Nephron (organoid): ENCODE measurements at regions not wholly inside any gene's neighbourhood (a gene's known extent, or its start where the extent isn't known, plus 50 kb on each side); places are given as distances from the start of the nearest gene placed in this dataset.

Experiments
- H3K27ac Mint-ChIP-seq, 3 experiments: 2 replicates each; pipeline ENCODE4 v1.8.0; 2020; ENCODE audit warnings: mixed read lengths in 3 of 3, mild to moderate bottlenecking in 2 of 3, moderate library complexity in 1 of 3
- H3K27me3 Mint-ChIP-seq: 2 replicates; pipeline ENCODE4 v1.8.0; 2021; ENCODE audit warnings: low read depth, mild to moderate bottlenecking, moderate library complexity, mixed read lengths
- H3K36me3 Mint-ChIP-seq: 2 replicates; pipeline ENCODE4 v1.8.0; 2020; ENCODE audit warnings: low read depth, mixed read lengths
- H3K4me1 Mint-ChIP-seq: 2 replicates; pipeline ENCODE4 v1.8.0; 2020; ENCODE audit warnings: mixed read lengths
- H3K4me3 Mint-ChIP-seq, 3 experiments: 2 replicates each; pipeline ENCODE4 v1.8.0; 2020; ENCODE audit warnings: mild to moderate bottlenecking in 3 of 3, mixed read lengths in 3 of 3, moderate library complexity in 2 of 3
- H3K9me3 Mint-ChIP-seq: 2 replicates; pipeline ENCODE4 v1.8.0; 2020; ENCODE audit warnings: mixed read lengths
- CTCF ChIP-seq, 3 experiments: fragments of 200-600 bp; sonication (generic); IDR thresholded peaks; one replicate each; pipeline ENCODE4 v1.5.0; 2021; ENCODE audit warnings: antibody characterized with exemption in 3 of 3; ENCODE audit not compliant: unreplicated experiment in 3 of 3

- Mint-ChIP-seq H3K27ac (no peak overlapping the region), H3K4me1 (no peaks in the 10 kb centered on the region), H3K9me3 (no peaks in the 10 kb centered on the region), H3K27me3 (no peaks in the 10 kb centered on the region), H3K4me3 (no peak overlapping the region), H3K36me3 (no peaks in the 10 kb centered on the region)
- TF ChIP-seq CTCF (IDR thresholded peaks at IDR 0.05; ENCODE audit: unreplicated experiment in 3 of 3) = no peak
These were observed 586.2 kb upstream of the ADGRL4 start for GRCh38 chr1:79592707-79593106.

GRCh38 chr1:79588719-79589118 is 582.2 kb upstream of the ADGRL4 start:
- no peak overlapping the region for H3K4me3 Mint-ChIP-seq

GRCh38 chr1:79587229-79587628 is 580.7 kb upstream of the ADGRL4 start:
- Mint-ChIP-seq H3K4me1 (peaks cover 4% of the 10 kb centered on the region), H3K4me3 (no peak overlapping the region), H3K27me3 (no peaks in the 10 kb centered on the region), H3K36me3 (no peaks in the 10 kb centered on the region), H3K9me3 (peaks cover 12% of the 10 kb centered on the region), H3K27ac (peak overlapping the region in 1 of 3 experiments; percentile 12)
- TF ChIP-seq CTCF (IDR thresholded peaks at IDR 0.05; ENCODE audit: unreplicated experiment in 3 of 3) = peak in 1 of 3 experiments; percentile 31

More at GRCh38 chr1:79588719-79589118, 582.2 kb upstream of the ADGRL4 start:
- Mint-ChIP-seq H3K9me3 (peaks cover 7% of the 10 kb centered on the region), H3K27ac (peak overlapping the region in 1 of 3 experiments; percentile 25), H3K36me3 (no peaks in the 10 kb centered on the region), H3K27me3 (no peaks in the 10 kb centered on the region), H3K4me1 (peaks cover 4% of the 10 kb centered on the region)
- TF ChIP-seq CTCF (IDR thresholded peaks at IDR 0.05; ENCODE audit: unreplicated experiment in 3 of 3) = no peak

GRCh38 chr1:79585801-79586200 is 579.3 kb upstream of the ADGRL4 start:
- Mint-ChIP-seq H3K4me1 (peaks cover 4% of the 10 kb centered on the region), H3K9me3 (peaks cover 12% of the 10 kb centered on the region), H3K4me3 (no peak overlapping the region), H3K27me3 (no peaks in the 10 kb centered on the region), H3K36me3 (no peaks in the 10 kb centered on the region), H3K27ac (no peak overlapping the region)
- no peak for TF ChIP-seq CTCF (IDR thresholded peaks at IDR 0.05; ENCODE audit: unreplicated experiment in 3 of 3)

- no peak for TF ChIP-seq CTCF (IDR thresholded peaks at IDR 0.05; ENCODE audit: unreplicated experiment in 3 of 3)
- Mint-ChIP-seq H3K27me3 (no peaks in the 10 kb centered on the region), H3K4me1 (no peaks in the 10 kb centered on the region), H3K27ac (no peak overlapping the region), H3K9me3 (no peaks in the 10 kb centered on the region), H3K4me3 (no peak overlapping the region), H3K36me3 (no peaks in the 10 kb centered on the region)
These were observed 568.9 kb upstream of the ADGRL4 start for GRCh38 chr1:79575424-79575823.

GRCh38 chr1:79568411-79568810 is 561.9 kb upstream of the ADGRL4 start:
- Mint-ChIP-seq H3K36me3 (no peaks in the 10 kb centered on the region), H3K9me3 (no peaks in the 10 kb centered on the region), H3K4me3 (no peak overlapping the region), H3K27me3 (no peaks in the 10 kb centered on the region), H3K4me1 (no peaks in the 10 kb centered on the region), H3K27ac (no peak overlapping the region)
- TF ChIP-seq CTCF (IDR thresholded peaks at IDR 0.05; ENCODE audit: unreplicated experiment in 3 of 3) = no peak
